ENCODE measurements at regions not wholly inside any gene's neighbourhood (a gene's known extent, or its start where the extent isn't known, plus 50 kb on each side); places are given as distances from the start of the nearest gene placed in this dataset.

GRCh38 chr18:47427072-47427471 lies 175.6 kb upstream of the SKOR2 start:
- TF ChIP-seq CTCF (IDR thresholded peaks at IDR 0.05): no peak
- DNase-seq: no peak
- H3K4me1 Mint-ChIP-seq (ENCODE audit: low read depth): no peaks in the 10 kb centered on the region
- H3K27ac Mint-ChIP-seq: no peak overlapping the region
- no peak overlapping the region for H3K4me3 Mint-ChIP-seq
- H3K27me3 Mint-ChIP-seq (ENCODE audit: insufficient read depth): peaks cover 2% of the 10 kb centered on the region; the same call in 1 of the 2 replicates
- peaks cover 19% of the 10 kb centered on the region for H3K9me3 Mint-ChIP-seq
- H3K36me3 Mint-ChIP-seq (ENCODE audit: low read depth): no peaks in the 10 kb centered on the region

GRCh38 chr18:47425365-47425764 lies 173.9 kb upstream of the SKOR2 start:
- peaks cover 2% of the 10 kb centered on the region; the same call in 1 of the 2 replicates for H3K27me3 Mint-ChIP-seq (ENCODE audit: insufficient read depth)

GRCh38 chr18:47422524-47422923 lies 171.1 kb upstream of the SKOR2 start:
- Mint-ChIP-seq H3K4me3 (no peak overlapping the region), H3K9me3 (peaks cover 30% of the 10 kb centered on the region), H3K27ac (no peak overlapping the region), H3K36me3 (ENCODE audit: low read depth) (no peaks in the 10 kb centered on the region), H3K27me3 (ENCODE audit: insufficient read depth) (no peaks in the 10 kb centered on the region), H3K4me1 (ENCODE audit: low read depth) (peaks cover 4% of the 10 kb centered on the region; the same call in 1 of the 2 replicates)
- TF ChIP-seq CTCF (IDR thresholded peaks at IDR 0.05): no peak
- no peak for DNase-seq

More at GRCh38 chr18:47425365-47425764, 173.9 kb upstream of the SKOR2 start:
- Mint-ChIP-seq H3K4me1 (ENCODE audit: low read depth) (no peaks in the 10 kb centered on the region), H3K36me3 (ENCODE audit: low read depth) (no peaks in the 10 kb centered on the region), H3K9me3 (peaks cover 25% of the 10 kb centered on the region), H3K27ac (no peak overlapping the region), H3K4me3 (no peak overlapping the region)
- no peak for DNase-seq
- no peak for TF ChIP-seq CTCF (IDR thresholded peaks at IDR 0.05)

- H3K27ac Mint-ChIP-seq: no peak overlapping the region
- no peak for DNase-seq
- peaks cover 30% of the 10 kb centered on the region for H3K9me3 Mint-ChIP-seq
- no peak for TF ChIP-seq CTCF (IDR thresholded peaks at IDR 0.05)
- H3K36me3 Mint-ChIP-seq (ENCODE audit: low read depth): no peaks in the 10 kb centered on the region
- H3K4me3 Mint-ChIP-seq: no peak overlapping the region
- peaks cover 4% of the 10 kb centered on the region; the same call in 1 of the 2 replicates for H3K4me1 Mint-ChIP-seq (ENCODE audit: low read depth)
- H3K27me3 Mint-ChIP-seq (ENCODE audit: insufficient read depth): peaks cover 2% of the 10 kb centered on the region; the same call in 1 of the 2 replicates
These were observed 168.7 kb upstream of the SKOR2 start for GRCh38 chr18:47420130-47420529.

- DNase-seq: peak; percentile 60
- no peak for TF ChIP-seq CTCF (IDR thresholded peaks at IDR 0.05)
- peaks cover 4% of the 10 kb centered on the region; the same call in 1 of the 2 replicates for H3K4me1 Mint-ChIP-seq (ENCODE audit: low read depth)
- H3K36me3 Mint-ChIP-seq (ENCODE audit: low read depth): no peaks in the 10 kb centered on the region
- peaks cover 2% of the 10 kb centered on the region; the same call in 1 of the 2 replicates for H3K27me3 Mint-ChIP-seq (ENCODE audit: insufficient read depth)
- peaks cover 25% of the 10 kb centered on the region for H3K9me3 Mint-ChIP-seq
- H3K4me3 Mint-ChIP-seq: no peak overlapping the region
- H3K27ac Mint-ChIP-seq: no peak overlapping the region; the same call in 1 of the 2 replicates
These were observed 167.3 kb upstream of the SKOR2 start for GRCh38 chr18:47418746-47419145.

Data from HFFc6 (cell line).